Prostate gland (tissue), 2 donors: ENCODE measurements at regions not wholly inside any gene's neighbourhood (a gene's known extent, or its start where the extent isn't known, plus 50 kb on each side); places are given as distances from the start of the nearest gene placed in this dataset.

Experiments
- CTCF ChIP-seq, 4 experiments: fragments of 200-600 bp in 2 of 4; fragments of 450-650 bp in 2 of 4; sonication (generic) in 2 of 4; IDR thresholded peaks; 1 replicate in 3 of 4; 2 replicates in 1 of 4; pipeline ENCODE4 v1.5.1; 2016 to 2019; ENCODE audit warnings: antibody characterized with exemption in 4 of 4, mild to moderate bottlenecking in 2 of 4, moderate library complexity in 2 of 4
- POLR2A ChIP-seq: fragments of 450-650 bp; IDR thresholded peaks from one replicate; pipeline ENCODE4 v1.6.1; 2016; ENCODE audit warnings: antibody characterized with exemption, mild to moderate bottlenecking

- TF ChIP-seq CTCF (IDR thresholded peaks at IDR 0.05) (no peak), POLR2A (no peak)
Observed at GRCh38 chr9:87336407-87336806, 161.3 kb upstream of the DAPK1 start.
